DOHH2 (cell line): ENCODE measurements at regions not wholly inside any gene's neighbourhood (a gene's known extent, or its start where the extent isn't known, plus 50 kb on each side); places are given as distances from the start of the nearest gene placed in this dataset.

Source experiments
- H3F3A ChIP-seq: fragments of 200-600 bp; sonication (generic), shearing (Covaris generic); 2 replicates; pipeline ENCODE4 v1.6.0; 2016; ENCODE audit warnings: antibody characterized with exemption, mild to moderate bottlenecking; ENCODE audit not compliant: control insufficient read depth, insufficient read depth
- H3K27ac ChIP-seq: fragments of 200-600 bp; sonication (generic); 2 replicates; pipeline ENCODE4 v1.5.1; 2014; ENCODE audit warnings: low read depth, mild to moderate bottlenecking, low read length, moderate library complexity
- H3K27me3 ChIP-seq: fragments of 200-600 bp; sonication (generic); 2 replicates; pipeline ENCODE4 v1.6.1; 2014; ENCODE audit warnings: mild to moderate bottlenecking, low read length, mixed read lengths; ENCODE audit not compliant: control insufficient read depth
- H3K36me3 ChIP-seq: fragments of 200-600 bp; sonication (generic); 2 replicates; pipeline ENCODE4 v1.6.1; 2014; ENCODE audit warnings: mild to moderate bottlenecking, low read length, moderate library complexity, mixed read lengths; ENCODE audit not compliant: control insufficient read depth
- H3K4me1 ChIP-seq: fragments of 200-600 bp; sonication (generic); 2 replicates; pipeline ENCODE4 v1.6.1; 2014; ENCODE audit warnings: mild to moderate bottlenecking, low read length, mixed read lengths; ENCODE audit not compliant: control insufficient read depth
- H3K4me2 ChIP-seq: fragments of 200-600 bp; sonication (generic); 2 replicates; pipeline ENCODE4 v1.6.0; 2014; ENCODE audit warnings: mild to moderate bottlenecking, low read length, moderate library complexity
- H3K4me3 ChIP-seq: fragments of 200-600 bp; sonication (generic); 2 replicates; pipeline ENCODE4 v1.5.1; 2014; ENCODE audit warnings: mild to moderate bottlenecking, low read length, mixed read lengths
- H3K79me2 ChIP-seq: fragments of 200-600 bp; sonication (generic); 2 replicates; pipeline ENCODE4 v1.6.1; 2014; ENCODE audit warnings: mild to moderate bottlenecking, low read length, mixed read lengths; ENCODE audit not compliant: control insufficient read depth
- H3K9me2 ChIP-seq: fragments of 200-600 bp; sonication (generic); replicated peaks from 2 replicates; pipeline ENCODE4 v1.6.1; 2014; ENCODE audit warnings: mild to moderate bottlenecking, low read length, mixed read lengths; ENCODE audit not compliant: control insufficient read depth
- H3K9me3 ChIP-seq: fragments of 200-600 bp; sonication (generic); 2 replicates; pipeline ENCODE4 v1.6.1; 2014; ENCODE audit warnings: antibody characterized with exemption, low read length, mixed read lengths; ENCODE audit not compliant: control insufficient read depth, insufficient read depth
- H4K20me1 ChIP-seq: fragments of 200-600 bp; sonication (generic); 2 replicates; pipeline ENCODE4 v1.6.0; 2014; ENCODE audit warnings: low read depth, mild to moderate bottlenecking, antibody characterized with exemption, low read length, moderate library complexity; ENCODE audit not compliant: control insufficient read depth, insufficient read depth
- EZH2phosphoT487 ChIP-seq: fragments of 200-600 bp; sonication (generic); IDR thresholded peaks from 2 replicates; pipeline ENCODE4 v1.6.1; 2017; ENCODE audit warnings: borderline replicate concordance, mild to moderate bottlenecking, antibody characterized with exemption, low read length, moderate library complexity, mixed read lengths
- TF ChIP-seq, protein P1 (sequence below): fragments of 200-600 bp; sonication (generic); IDR thresholded peaks from one replicate; pipeline ENCODE4 v1.5.1; 2014; ENCODE audit warnings: antibody characterized with exemption, mild to moderate bottlenecking, low read depth, low read length; ENCODE audit not compliant: poor library complexity, severe bottlenecking

DNA sequence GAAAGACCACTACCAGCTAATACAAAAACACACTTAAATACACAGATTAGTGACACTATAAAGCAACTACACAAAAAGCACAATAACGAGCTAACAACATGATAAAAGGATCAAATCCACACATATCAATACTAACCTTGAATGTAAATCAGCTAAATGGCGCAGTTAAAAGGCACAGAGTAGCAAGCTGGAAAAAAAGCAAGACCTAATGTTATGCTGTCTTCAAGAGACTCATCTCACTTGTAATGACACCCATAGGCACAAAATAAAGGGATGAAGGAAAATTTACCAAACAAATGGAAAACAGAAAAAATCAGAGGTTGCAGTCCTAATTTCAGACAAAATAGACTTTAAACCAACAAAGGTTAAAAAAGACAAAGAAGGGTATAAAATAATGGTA lies 86.3 kb downstream of the NUS1 start:
- Histone ChIP-seq H3K4me1 (no peaks in the 10 kb centered on the region), H3K36me3 (no peaks in the 10 kb centered on the region), H3K9me3 (no peaks in the 10 kb centered on the region), H3K27me3 (no peaks in the 10 kb centered on the region), H3K9me2 (no peaks in the 10 kb centered on the region), H3K4me2 (no peak overlapping the region), H4K20me1 (no peaks in the 10 kb centered on the region), H3K27ac (no peak overlapping the region), H3K4me3 (no peak overlapping the region), H3K79me2 (no peaks in the 10 kb centered on the region), H3F3A (no peaks in the 10 kb centered on the region)
- no peak for TF ChIP-seq EZH2phosphoT487
- TF ChIP-seq, protein P1, sequence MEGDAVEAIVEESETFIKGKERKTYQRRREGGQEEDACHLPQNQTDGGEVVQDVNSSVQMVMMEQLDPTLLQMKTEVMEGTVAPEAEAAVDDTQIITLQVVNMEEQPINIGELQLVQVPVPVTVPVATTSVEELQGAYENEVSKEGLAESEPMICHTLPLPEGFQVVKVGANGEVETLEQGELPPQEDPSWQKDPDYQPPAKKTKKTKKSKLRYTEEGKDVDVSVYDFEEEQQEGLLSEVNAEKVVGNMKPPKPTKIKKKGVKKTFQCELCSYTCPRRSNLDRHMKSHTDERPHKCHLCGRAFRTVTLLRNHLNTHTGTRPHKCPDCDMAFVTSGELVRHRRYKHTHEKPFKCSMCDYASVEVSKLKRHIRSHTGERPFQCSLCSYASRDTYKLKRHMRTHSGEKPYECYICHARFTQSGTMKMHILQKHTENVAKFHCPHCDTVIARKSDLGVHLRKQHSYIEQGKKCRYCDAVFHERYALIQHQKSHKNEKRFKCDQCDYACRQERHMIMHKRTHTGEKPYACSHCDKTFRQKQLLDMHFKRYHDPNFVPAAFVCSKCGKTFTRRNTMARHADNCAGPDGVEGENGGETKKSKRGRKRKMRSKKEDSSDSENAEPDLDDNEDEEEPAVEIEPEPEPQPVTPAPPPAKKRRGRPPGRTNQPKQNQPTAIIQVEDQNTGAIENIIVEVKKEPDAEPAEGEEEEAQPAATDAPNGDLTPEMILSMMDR = no peak

- no peaks in the 10 kb centered on the region for H3K36me3 ChIP-seq
Measured at GRCh38 chr6:117771403-117771802, 96.1 kb downstream of the NUS1 start.

GRCh38 chr6:117776441-117776840 lies 101.2 kb downstream of the NUS1 start:
- no peak overlapping the region for H3K4me3 ChIP-seq
- H4K20me1 ChIP-seq = no peaks in the 10 kb centered on the region
- no peaks in the 10 kb centered on the region for H3F3A ChIP-seq
- no peaks in the 10 kb centered on the region for H3K9me3 ChIP-seq
- H3K9me2 ChIP-seq = no peaks in the 10 kb centered on the region
- TF ChIP-seq, protein P1 = no peak
- TF ChIP-seq EZH2phosphoT487 = no peak
- no peaks in the 10 kb centered on the region for H3K36me3 ChIP-seq
- peaks cover 5% of the 10 kb centered on the region; the same call in 1 of the 2 replicates for H3K27me3 ChIP-seq
- no peaks in the 10 kb centered on the region for H3K4me1 ChIP-seq
- H3K4me2 ChIP-seq = no peak overlapping the region
- no peak overlapping the region for H3K27ac ChIP-seq
- no peaks in the 10 kb centered on the region for H3K79me2 ChIP-seq

More at GRCh38 chr6:117771403-117771802, 96.1 kb downstream of the NUS1 start:
- no peaks in the 10 kb centered on the region for H4K20me1 ChIP-seq
- H3F3A ChIP-seq = no peaks in the 10 kb centered on the region
- H3K4me3 ChIP-seq = no peak overlapping the region
- H3K9me2 ChIP-seq = no peaks in the 10 kb centered on the region
- H3K4me1 ChIP-seq = no peaks in the 10 kb centered on the region
- no peak overlapping the region for H3K27ac ChIP-seq
- H3K27me3 ChIP-seq = peaks cover 2% of the 10 kb centered on the region; the same call in 1 of the 2 replicates
- H3K9me3 ChIP-seq = no peaks in the 10 kb centered on the region
- H3K79me2 ChIP-seq = no peaks in the 10 kb centered on the region
- no peak overlapping the region for H3K4me2 ChIP-seq
- TF ChIP-seq EZH2phosphoT487 = no peak
- TF ChIP-seq, protein P1 = no peak

DNA sequence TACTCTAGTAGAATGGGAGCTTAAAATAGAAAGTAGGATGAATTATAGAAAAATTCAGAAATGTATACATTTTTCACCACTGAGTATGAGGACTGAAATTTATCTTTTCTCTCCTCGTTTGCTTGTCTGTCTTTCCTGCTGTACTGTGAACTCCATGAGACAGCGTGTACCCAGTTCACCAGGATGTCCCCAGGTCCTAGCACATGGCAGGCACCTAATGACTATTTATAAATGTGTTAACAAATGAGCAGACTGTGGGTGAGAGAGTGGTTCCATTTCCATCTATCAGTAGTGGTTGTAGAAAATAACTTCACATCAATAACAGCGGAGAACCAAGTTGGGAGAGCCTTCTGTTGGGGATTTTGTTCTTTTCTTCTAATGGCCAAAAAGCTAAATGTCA lies 106.3 kb downstream of the NUS1 start:
- Histone ChIP-seq H3K4me1 (no peaks in the 10 kb centered on the region), H3F3A (no peaks in the 10 kb centered on the region), H3K27me3 (0 out of 2 replicates have a peak, but pooled peaks cover 3% of the 10 kb centered on the region), H3K4me2 (no peak overlapping the region), H3K9me3 (no peaks in the 10 kb centered on the region), H3K36me3 (no peaks in the 10 kb centered on the region), H3K4me3 (no peak overlapping the region), H3K79me2 (no peaks in the 10 kb centered on the region), H4K20me1 (no peaks in the 10 kb centered on the region), H3K9me2 (no peaks in the 10 kb centered on the region), H3K27ac (no peak overlapping the region)
- TF ChIP-seq, protein P1 = no peak
- TF ChIP-seq EZH2phosphoT487 = no peak
